KMS-11 (cell line): ENCODE measurements at regions not wholly inside any gene's neighbourhood (a gene's known extent, or its start where the extent isn't known, plus 50 kb on each side); places are given as distances from the start of the nearest gene placed in this dataset.

Experiments used
- H2AFZ ChIP-seq: fragments of 200-600 bp; sonication (generic); 2 replicates; pipeline ENCODE4 v1.6.1; 2016; ENCODE audit warnings: antibody characterized with exemption, mixed run types, low read depth
- H3K27ac ChIP-seq: fragments of 200-600 bp; sonication (generic); 2 replicates; pipeline ENCODE4 v1.6.1; 2016; ENCODE audit warnings: mild to moderate bottlenecking, mixed run types
- H3K27me3 ChIP-seq: fragments of 200-600 bp; sonication (generic); 2 replicates; pipeline ENCODE4 v1.6.1; 2017; ENCODE audit warnings: mild to moderate bottlenecking, low read depth, mixed run types, moderate library complexity; ENCODE audit not compliant: insufficient read depth
- H3K36me3 ChIP-seq: fragments of 200-600 bp; sonication (generic); 2 replicates; pipeline ENCODE4 v1.6.1; 2017; ENCODE audit warnings: mild to moderate bottlenecking, mixed run types; ENCODE audit not compliant: insufficient read depth
- H3K4me1 ChIP-seq: fragments of 200-600 bp; sonication (generic); 2 replicates; pipeline ENCODE4 v1.6.1; 2016; ENCODE audit warnings: mild to moderate bottlenecking, low read depth, mixed run types; ENCODE audit not compliant: poor library complexity, severe bottlenecking
- H3K4me2 ChIP-seq: fragments of 200-600 bp; sonication (generic); 2 replicates; pipeline ENCODE4 v1.7.0; 2016; ENCODE audit warnings: mild to moderate bottlenecking, mixed run types
- H3K4me3 ChIP-seq: fragments of 200-600 bp; sonication (generic); IDR thresholded peaks from 2 replicates; pipeline ENCODE4 v1.6.1; 2017; ENCODE audit warnings: low read depth, low read length, mixed read lengths; ENCODE audit not compliant: insufficient read depth
- H3K79me2 ChIP-seq: fragments of 200-600 bp; sonication (generic); 2 replicates; pipeline ENCODE4 v1.6.1; 2016; ENCODE audit warnings: low read depth, mixed run types; ENCODE audit not compliant: insufficient read depth
- H3K9ac ChIP-seq: fragments of 200-600 bp; sonication (generic); 2 replicates; pipeline ENCODE4 v1.6.1; 2016; ENCODE audit warnings: mild to moderate bottlenecking, mixed run types
- H4K20me1 ChIP-seq: fragments of 200-600 bp; sonication (generic); 2 replicates; pipeline ENCODE4 v1.6.1; 2016; ENCODE audit warnings: mild to moderate bottlenecking, mixed run types; ENCODE audit not compliant: insufficient read depth
- CTCF ChIP-seq: fragments of 200-600 bp; sonication (generic); conservative IDR thresholded peaks from 2 replicates; pipeline ENCODE4 v1.6.1; 2017; ENCODE audit warnings: low read depth, mild to moderate bottlenecking, antibody characterized with exemption, low read length, moderate library complexity, mixed read lengths

GRCh38 chr17:79372470-79373238 is 238.2 kb downstream of the RBFOX3 start:
- no peak overlapping the region for H3K4me3 ChIP-seq
- H3K9ac ChIP-seq: no peak overlapping the region
- no peaks in the 10 kb centered on the region for H3K79me2 ChIP-seq
- H2AFZ ChIP-seq: no peak overlapping the region
- no peaks in the 10 kb centered on the region for H3K36me3 ChIP-seq
- H3K4me2 ChIP-seq: no peak overlapping the region
- peaks cover 93% of the 10 kb centered on the region for H3K27me3 ChIP-seq
- no peak for TF ChIP-seq CTCF
- no peaks in the 10 kb centered on the region for H3K4me1 ChIP-seq
- no peaks in the 10 kb centered on the region for H4K20me1 ChIP-seq
- no peak overlapping the region for H3K27ac ChIP-seq

- Histone ChIP-seq H3K27ac (no peak overlapping the region), H3K4me3 (no peak overlapping the region), H3K4me1 (no peaks in the 10 kb centered on the region), H3K9ac (no peak overlapping the region), H4K20me1 (no peaks in the 10 kb centered on the region), H3K79me2 (no peaks in the 10 kb centered on the region), H2AFZ (no peak overlapping the region), H3K27me3 (peaks cover 93% of the 10 kb centered on the region), H3K4me2 (no peak overlapping the region), H3K36me3 (no peaks in the 10 kb centered on the region)
- no peak for TF ChIP-seq CTCF
Measured at GRCh38 chr17:79371984-79372383, 238.9 kb downstream of the RBFOX3 start.

GRCh38 chr17:79370594-79370993 is 240.3 kb downstream of the RBFOX3 start:
- no peak overlapping the region for H3K9ac ChIP-seq
- H3K36me3 ChIP-seq: no peaks in the 10 kb centered on the region
- no peaks in the 10 kb centered on the region for H4K20me1 ChIP-seq
- no peak overlapping the region for H3K4me2 ChIP-seq
- H2AFZ ChIP-seq: no peak overlapping the region
- no peak for TF ChIP-seq CTCF
- no peak overlapping the region for H3K27ac ChIP-seq
- no peaks in the 10 kb centered on the region for H3K4me1 ChIP-seq
- H3K4me3 ChIP-seq: no peak overlapping the region
- H3K79me2 ChIP-seq: no peaks in the 10 kb centered on the region
- peaks cover 92% of the 10 kb centered on the region for H3K27me3 ChIP-seq

- no peaks in the 10 kb centered on the region for H3K79me2 ChIP-seq
- no peak overlapping the region for H3K4me2 ChIP-seq
- H2AFZ ChIP-seq: no peak overlapping the region
- no peaks in the 10 kb centered on the region for H4K20me1 ChIP-seq
- no peak overlapping the region for H3K27ac ChIP-seq
- no peak for TF ChIP-seq CTCF
- H3K9ac ChIP-seq: no peak overlapping the region
- peaks cover 92% of the 10 kb centered on the region for H3K27me3 ChIP-seq
- no peak overlapping the region for H3K4me3 ChIP-seq
- no peaks in the 10 kb centered on the region for H3K4me1 ChIP-seq
- no peaks in the 10 kb centered on the region for H3K36me3 ChIP-seq
Measured at GRCh38 chr17:79370126-79370525, 240.7 kb downstream of the RBFOX3 start.
